MCF 10A (cell line): ENCODE measurements at regions not wholly inside any gene's neighbourhood (a gene's known extent, or its start where the extent isn't known, plus 50 kb on each side); places are given as distances from the start of the nearest gene placed in this dataset.

Source experiments
- BruUV-seq: library from RNA; stranded (reverse); fragments of 400-500 nt; replicated peaks from 2 replicates; lab custom pipeline; 2021; lab: Mats Ljungman, UMichigan
- CTCF ChIA-PET: fragments of 300-600 bp; sonication (Branson Sonifier 250); formaldehyde crosslinking; extraction: SDS; loops from one replicate; lab custom pipeline; 2021; ENCODE audit warnings: antibody characterized with exemption, inconsistent platforms; lab: Yijun Ruan, JAX
- POLR2A ChIA-PET: fragments of 300-600, 350-650 bp; sonication (Branson Sonifier 250); formaldehyde crosslinking; extraction: SDS; loops from one replicate; lab custom pipeline; 2020; ENCODE audit warnings: antibody characterized with exemption, inconsistent platforms; lab: Yijun Ruan, JAX
- DNase-seq: peaks from one replicate; pipeline ENCODE4 v3.0.0-alpha.2; 2018; ENCODE audit not compliant: unreplicated experiment
- H3K27ac Mint-ChIP-seq: one replicate; pipeline ENCODE4 v1.8.0; 2022; ENCODE audit warnings: mild to moderate bottlenecking, low read depth, mixed read lengths; ENCODE audit not compliant: unreplicated experiment
- H3K27me3 Mint-ChIP-seq: one replicate; pipeline ENCODE4 v1.8.0; 2022; ENCODE audit warnings: mixed read lengths; ENCODE audit not compliant: insufficient read depth, unreplicated experiment
- H3K36me3 Mint-ChIP-seq: one replicate; pipeline ENCODE4 v1.8.0; 2022; ENCODE audit warnings: mild to moderate bottlenecking, moderate library complexity, mixed read lengths; ENCODE audit not compliant: insufficient read depth, unreplicated experiment
- H3K4me1 Mint-ChIP-seq: one replicate; pipeline ENCODE4 v1.8.0; 2022; ENCODE audit warnings: mixed read lengths; ENCODE audit not compliant: insufficient read depth, unreplicated experiment
- H3K4me3 Mint-ChIP-seq: one replicate; pipeline ENCODE4 v1.8.0; 2022; ENCODE audit warnings: mild to moderate bottlenecking, moderate library complexity, mixed read lengths; ENCODE audit not compliant: unreplicated experiment
- H3K9me3 Mint-ChIP-seq: one replicate; pipeline ENCODE4 v1.8.0; 2022; ENCODE audit warnings: mixed read lengths; ENCODE audit not compliant: unreplicated experiment
- intact Hi-C: fragments of 100-400 bp; cut with micrococcal nuclease; formaldehyde crosslinking; loops from 2 replicates; pipeline ENCODE4 v1.14.1; 2022
- TF ChIP-seq, protein P1 (sequence below): fragments of 200-600 bp; IDR thresholded peaks from one replicate; pipeline ENCODE4 v1.8.0; 2022; ENCODE audit warnings: antibody characterized with exemption, mild to moderate bottlenecking; ENCODE audit not compliant: unreplicated experiment

DNA sequence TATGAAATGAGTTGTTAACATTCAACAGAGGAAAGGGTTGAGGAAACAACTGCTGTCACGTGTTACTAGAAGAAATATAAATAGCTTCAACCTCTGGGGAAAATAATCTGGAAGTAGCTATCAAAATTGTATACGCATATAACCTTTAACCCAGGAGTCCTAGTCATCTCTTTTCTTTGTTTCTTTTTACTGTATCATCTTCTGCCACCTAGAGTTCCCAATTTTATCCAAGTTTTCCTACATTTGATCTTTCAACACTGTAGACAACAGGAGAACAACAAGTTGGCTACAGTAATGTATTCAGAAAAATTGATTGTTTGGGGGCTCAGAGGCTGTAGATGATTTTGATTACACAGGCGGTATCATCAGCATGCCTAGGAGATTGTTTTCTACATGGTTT lies 453.7 kb downstream of the FSCB start:
- BruUV-seq = no TSS peak
- no peak for DNase-seq
- intact Hi-C loops = no loop called here
- H3K4me3 Mint-ChIP-seq = no peak overlapping the region
- no peak overlapping the region for H3K27ac Mint-ChIP-seq
- H3K9me3 Mint-ChIP-seq = no peaks in the 10 kb centered on the region
- H3K36me3 Mint-ChIP-seq = no peaks in the 10 kb centered on the region
- POLR2A ChIA-PET = no interaction called here
- TF ChIP-seq, protein P1, sequence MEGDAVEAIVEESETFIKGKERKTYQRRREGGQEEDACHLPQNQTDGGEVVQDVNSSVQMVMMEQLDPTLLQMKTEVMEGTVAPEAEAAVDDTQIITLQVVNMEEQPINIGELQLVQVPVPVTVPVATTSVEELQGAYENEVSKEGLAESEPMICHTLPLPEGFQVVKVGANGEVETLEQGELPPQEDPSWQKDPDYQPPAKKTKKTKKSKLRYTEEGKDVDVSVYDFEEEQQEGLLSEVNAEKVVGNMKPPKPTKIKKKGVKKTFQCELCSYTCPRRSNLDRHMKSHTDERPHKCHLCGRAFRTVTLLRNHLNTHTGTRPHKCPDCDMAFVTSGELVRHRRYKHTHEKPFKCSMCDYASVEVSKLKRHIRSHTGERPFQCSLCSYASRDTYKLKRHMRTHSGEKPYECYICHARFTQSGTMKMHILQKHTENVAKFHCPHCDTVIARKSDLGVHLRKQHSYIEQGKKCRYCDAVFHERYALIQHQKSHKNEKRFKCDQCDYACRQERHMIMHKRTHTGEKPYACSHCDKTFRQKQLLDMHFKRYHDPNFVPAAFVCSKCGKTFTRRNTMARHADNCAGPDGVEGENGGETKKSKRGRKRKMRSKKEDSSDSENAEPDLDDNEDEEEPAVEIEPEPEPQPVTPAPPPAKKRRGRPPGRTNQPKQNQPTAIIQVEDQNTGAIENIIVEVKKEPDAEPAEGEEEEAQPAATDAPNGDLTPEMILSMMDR = no peak
- H3K4me1 Mint-ChIP-seq = peaks cover 5% of the 10 kb centered on the region
- H3K27me3 Mint-ChIP-seq = no peaks in the 10 kb centered on the region
- CTCF ChIA-PET = no interaction called here

DNA sequence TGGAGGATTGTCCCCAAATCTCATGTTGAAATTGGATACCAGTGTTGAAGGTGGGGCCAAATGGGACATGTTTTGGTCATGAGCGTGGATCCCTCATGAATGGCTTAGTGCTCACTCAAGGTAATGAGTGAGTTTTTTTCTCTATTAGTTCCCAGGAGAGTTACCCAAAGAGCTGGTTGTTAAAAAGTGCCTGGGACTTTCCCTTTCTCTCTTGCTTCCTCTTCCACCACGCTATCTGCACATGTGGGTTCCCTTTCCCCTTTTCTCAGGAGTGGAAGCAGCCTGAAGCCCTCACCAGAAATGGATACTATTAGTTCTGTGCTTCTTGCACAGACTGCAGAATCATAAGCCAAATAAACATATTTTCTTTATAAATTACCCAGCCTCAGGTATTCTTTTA lies 465.4 kb downstream of the FSCB start:
- H3K36me3 Mint-ChIP-seq = no peaks in the 10 kb centered on the region
- H3K4me3 Mint-ChIP-seq = no peak overlapping the region
- H3K4me1 Mint-ChIP-seq = no peaks in the 10 kb centered on the region
- peaks cover 16% of the 10 kb centered on the region for H3K9me3 Mint-ChIP-seq
- H3K27ac Mint-ChIP-seq = no peak overlapping the region
- POLR2A ChIA-PET = interaction anchor here (1.2 kb wide), 1 partner anchor 11 kb away, joined by 3 read pairs; no protein-coding TSS in a partner anchor
- CTCF ChIA-PET = no interaction called here
- no peak for DNase-seq
- H3K27me3 Mint-ChIP-seq = no peaks in the 10 kb centered on the region
- BruUV-seq = no TSS peak
- intact Hi-C loops = no loop called here
- TF ChIP-seq, protein P1 = no peak

DNA sequence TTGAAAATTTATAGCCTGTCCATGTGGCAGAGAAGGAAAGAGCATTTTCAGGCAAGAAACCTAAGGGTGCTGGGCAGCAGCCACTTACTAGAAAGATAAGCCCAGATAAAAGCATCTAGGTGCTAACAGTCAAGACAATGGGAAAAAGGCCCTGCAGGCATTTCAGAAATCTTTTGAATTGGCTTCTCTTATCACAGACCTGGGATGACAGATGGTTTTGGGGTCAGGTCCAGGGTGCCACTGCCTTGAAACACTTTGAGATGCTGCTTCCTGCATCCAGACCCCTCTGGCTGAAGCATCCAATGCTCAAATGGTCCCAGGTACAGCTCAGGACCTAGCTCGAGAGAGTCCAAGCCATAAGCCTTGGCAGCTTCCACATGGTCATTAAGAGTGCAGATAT lies 466.5 kb downstream of the FSCB start:
- TF ChIP-seq, protein P1 = no peak
- H3K4me3 Mint-ChIP-seq = no peak overlapping the region
- ChIA-PET CTCF (no interaction called here), POLR2A (interaction anchor here (1.2 kb wide), 1 partner anchor 10 kb away, joined by 3 read pairs; no protein-coding TSS in a partner anchor)
- DNase-seq = no peak
- no peaks in the 10 kb centered on the region for H3K4me1 Mint-ChIP-seq
- no TSS peak for BruUV-seq
- H3K36me3 Mint-ChIP-seq = no peaks in the 10 kb centered on the region
- H3K27ac Mint-ChIP-seq = no peak overlapping the region
- H3K27me3 Mint-ChIP-seq = no peaks in the 10 kb centered on the region
- H3K9me3 Mint-ChIP-seq = peaks cover 16% of the 10 kb centered on the region
- intact Hi-C loops = no loop called here

DNA sequence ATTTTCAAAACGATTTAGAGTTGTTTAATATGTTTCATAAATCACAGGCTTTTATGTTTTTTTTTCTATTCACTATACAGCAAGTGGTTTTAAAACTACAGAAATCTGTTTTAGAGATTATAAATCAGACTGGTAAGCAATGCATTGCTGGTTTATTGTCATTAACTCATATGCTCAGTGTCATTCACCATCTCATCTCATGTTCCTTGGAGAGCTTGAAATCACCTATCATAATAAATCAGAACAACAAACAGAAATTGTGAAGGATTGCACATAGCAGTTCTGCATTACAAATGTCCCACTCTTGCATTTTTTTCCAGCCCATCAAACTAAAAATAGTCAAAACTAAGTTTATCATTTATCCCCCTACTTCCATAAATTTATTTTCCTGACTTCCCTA lies 470.8 kb downstream of the FSCB start:
- Mint-ChIP-seq H3K27ac (no peak overlapping the region), H3K4me3 (no peak overlapping the region), H3K9me3 (peaks cover 16% of the 10 kb centered on the region), H3K36me3 (no peaks in the 10 kb centered on the region), H3K4me1 (peaks cover 24% of the 10 kb centered on the region), H3K27me3 (no peaks in the 10 kb centered on the region)
- no peak for DNase-seq
- ChIA-PET CTCF (interaction anchor here (0.6 to 0.7 kb wide), 3 partner anchors 10 to 23 kb away, joined by 3 read pairs; no protein-coding TSS in a partner anchor), POLR2A (interaction anchor here (0.6 kb wide), 2 partner anchors 9 to 75 kb away, joined by 3 read pairs; no protein-coding TSS in a partner anchor)
- BruUV-seq = no TSS peak
- TF ChIP-seq, protein P1 = no peak
- intact Hi-C loops = no loop called here
